ENCODE measurements at regions not wholly inside any gene's neighbourhood (a gene's known extent, or its start where the extent isn't known, plus 50 kb on each side); places are given as distances from the start of the nearest gene placed in this dataset.

DNA sequence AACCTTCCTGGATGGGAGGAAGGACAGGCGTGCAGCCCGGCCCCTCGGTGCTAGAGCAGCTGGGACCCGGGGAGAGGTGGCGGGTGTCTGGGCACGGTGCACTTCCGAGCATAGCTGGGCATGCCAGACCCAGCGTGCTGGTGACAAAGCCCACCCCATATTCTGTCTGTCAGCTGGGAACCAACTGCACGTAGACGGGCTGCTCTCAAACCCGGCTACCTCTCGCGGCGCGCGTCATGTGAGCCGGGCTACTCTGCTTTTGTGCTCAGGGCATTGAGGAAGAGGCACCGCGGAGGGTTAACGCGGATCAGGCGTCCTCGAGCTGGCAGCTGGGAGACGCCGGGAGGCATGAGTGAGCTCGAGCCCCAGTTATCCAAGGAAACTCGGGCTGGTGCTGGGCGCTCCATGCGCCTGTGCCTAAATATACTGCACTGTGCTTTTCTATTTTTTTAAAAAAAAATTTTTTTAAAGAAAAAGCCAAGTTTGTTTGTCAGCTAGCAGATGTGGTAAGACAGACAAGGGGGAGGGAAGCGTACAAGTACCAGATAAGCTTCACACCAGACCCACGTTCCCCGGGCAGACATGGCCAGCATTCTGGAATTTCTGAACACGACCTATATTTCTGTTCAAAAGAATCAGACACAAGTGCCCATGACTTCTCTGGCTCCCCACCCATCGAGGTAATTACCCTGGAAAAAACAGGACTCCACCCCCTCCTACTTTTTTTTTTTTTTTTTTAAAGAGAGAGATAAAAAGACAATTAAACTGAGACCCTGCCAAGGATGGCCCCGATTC lies 425.6 kb downstream of the SHANK2 start:
- Histone ChIP-seq H3K4me3 (ENCODE audit: low read depth in 2 of 2, low read length in 1 of 2) (peak overlapping the region in 1 of 2 experiments; percentile 25; a peak in 1 of 4 replicates), H3K27ac (ENCODE audit: low read depth in 2 of 2, low read length in 1 of 2) (no peak overlapping the region), H3K4me1 (ENCODE audit: control insufficient read depth in 1 of 2, insufficient read depth in 2 of 2, low read depth in 1 of 2, low read length in 1 of 2) (peaks cover 0 to 20% of the 10 kb centered on the region in 2 experiments; a peak in 1 of 4 replicates), H2AFZ (ENCODE audit: low read depth) (no peak overlapping the region), H3K9me3 (no peaks in the 10 kb centered on the region), H3K9ac (no peak overlapping the region), H3K4me2 (no peak overlapping the region), H3F3A (replicated peaks; ENCODE audit: insufficient read depth) (no peaks in the 10 kb centered on the region), H4K20me1 (ENCODE audit: insufficient read depth) (no peaks in the 10 kb centered on the region), H3K36me3 (replicated peaks in 1 of 2; ENCODE audit: control insufficient read depth in 1 of 2, insufficient read depth in 2 of 2, low read length in 1 of 2) (no peaks in the 10 kb centered on the region), H3K27me3 (ENCODE audit: insufficient read depth) (no peaks in the 10 kb centered on the region), H3K79me2 (ENCODE audit: insufficient read depth) (no peaks in the 10 kb centered on the region), H3K9me2 (no peaks in the 10 kb centered on the region)
- ChIA-PET CTCF (interaction anchor here (0.6 to 5.3 kb wide), 5 partner anchors 8 to 261 kb away, joined by 3 to 38 read pairs (median 4); no protein-coding TSS in a partner anchor), POLR2A (interaction anchor here (0.7 kb wide), 1 partner anchor 9 kb away, joined by 3 read pairs; no protein-coding TSS in a partner anchor)
- TF ChIP-seq, protein P1, sequence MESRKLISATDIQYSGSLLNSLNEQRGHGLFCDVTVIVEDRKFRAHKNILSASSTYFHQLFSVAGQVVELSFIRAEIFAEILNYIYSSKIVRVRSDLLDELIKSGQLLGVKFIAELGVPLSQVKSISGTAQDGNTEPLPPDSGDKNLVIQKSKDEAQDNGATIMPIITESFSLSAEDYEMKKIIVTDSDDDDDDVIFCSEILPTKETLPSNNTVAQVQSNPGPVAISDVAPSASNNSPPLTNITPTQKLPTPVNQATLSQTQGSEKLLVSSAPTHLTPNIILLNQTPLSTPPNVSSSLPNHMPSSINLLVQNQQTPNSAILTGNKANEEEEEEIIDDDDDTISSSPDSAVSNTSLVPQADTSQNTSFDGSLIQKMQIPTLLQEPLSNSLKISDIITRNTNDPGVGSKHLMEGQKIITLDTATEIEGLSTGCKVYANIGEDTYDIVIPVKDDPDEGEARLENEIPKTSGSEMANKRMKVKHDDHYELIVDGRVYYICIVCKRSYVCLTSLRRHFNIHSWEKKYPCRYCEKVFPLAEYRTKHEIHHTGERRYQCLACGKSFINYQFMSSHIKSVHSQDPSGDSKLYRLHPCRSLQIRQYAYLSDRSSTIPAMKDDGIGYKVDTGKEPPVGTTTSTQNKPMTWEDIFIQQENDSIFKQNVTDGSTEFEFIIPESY (IDR thresholded peaks at IDR 0.05; ENCODE audit: borderline replicate concordance, low read depth) = no peak
- TF ChIP-seq NRF1 (IDR thresholded peaks at IDR 0.05; ENCODE audit: low read depth, low read length) = no peak
- no peak for TF ChIP-seq EP300 (IDR thresholded peaks at IDR 0.05; ENCODE audit: borderline replicate concordance in 1 of 2, low read depth in 1 of 2, low read length in 1 of 2)
- no peak for TF ChIP-seq RFX5 (IDR thresholded peaks at IDR 0.05; ENCODE audit: low read length)
- no peak for TF ChIP-seq RAD21 (IDR thresholded peaks at IDR 0.05; ENCODE audit: low read length)
- TF ChIP-seq SIN3A (IDR thresholded peaks at IDR 0.05; ENCODE audit: borderline replicate concordance, low read depth, low read length) = no peak
- TF ChIP-seq FOSL2 (IDR thresholded peaks at IDR 0.05; ENCODE audit: borderline replicate concordance, low read depth) = no peak
- TF ChIP-seq, protein P2, sequence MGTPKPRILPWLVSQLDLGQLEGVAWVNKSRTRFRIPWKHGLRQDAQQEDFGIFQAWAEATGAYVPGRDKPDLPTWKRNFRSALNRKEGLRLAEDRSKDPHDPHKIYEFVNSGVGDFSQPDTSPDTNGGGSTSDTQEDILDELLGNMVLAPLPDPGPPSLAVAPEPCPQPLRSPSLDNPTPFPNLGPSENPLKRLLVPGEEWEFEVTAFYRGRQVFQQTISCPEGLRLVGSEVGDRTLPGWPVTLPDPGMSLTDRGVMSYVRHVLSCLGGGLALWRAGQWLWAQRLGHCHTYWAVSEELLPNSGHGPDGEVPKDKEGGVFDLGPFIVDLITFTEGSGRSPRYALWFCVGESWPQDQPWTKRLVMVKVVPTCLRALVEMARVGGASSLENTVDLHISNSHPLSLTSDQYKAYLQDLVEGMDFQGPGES (IDR thresholded peaks at IDR 0.05; ENCODE audit: low read depth, low read length) = no peak
- TF ChIP-seq MXI1 (IDR thresholded peaks at IDR 0.05; ENCODE audit: low read depth, low read length) = no peak
- TF ChIP-seq CHD2 (IDR thresholded peaks at IDR 0.05; ENCODE audit: low read length, partially characterized antibody) = no peak
- TF ChIP-seq TCF12 (IDR thresholded peaks at IDR 0.05) = no peak
- TF ChIP-seq GATA2 (CRISPR knock-in tag; IDR thresholded peaks at IDR 0.05) = no peak
- peak; percentile 83 for DNase-seq
- 15% methylated on average over 29 of the region's 35 CpGs for WGBS (ENCODE audit: low lambda C conversion rate)

DNA sequence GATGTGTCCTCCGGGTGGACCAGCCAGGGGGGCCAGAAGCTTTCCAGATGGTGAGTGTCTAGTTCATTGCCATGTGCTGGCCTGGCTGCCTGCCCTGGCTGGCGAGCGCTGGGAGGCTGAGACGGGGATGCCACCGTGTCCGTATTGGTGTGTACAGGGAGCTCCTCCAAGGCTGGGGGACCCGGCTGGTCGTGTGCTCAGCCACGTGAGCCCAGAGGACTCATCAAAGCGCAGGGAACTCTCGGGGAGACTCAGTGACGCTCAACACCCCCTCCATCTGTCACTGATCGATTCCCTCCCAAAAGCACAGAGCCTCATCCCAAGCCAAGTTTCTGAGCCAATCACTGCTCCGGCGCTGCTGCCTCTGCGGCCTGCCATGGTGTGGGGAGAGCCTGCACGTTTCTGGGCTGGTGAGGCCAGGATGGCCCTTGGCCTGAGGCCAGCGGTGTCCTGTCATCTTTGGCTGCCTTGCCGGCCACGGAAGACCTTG lies 423.7 kb downstream of the SHANK2 start:
- TF ChIP-seq FOSL2 (IDR thresholded peaks at IDR 0.05; ENCODE audit: borderline replicate concordance, low read depth) (no peak), NFIC (IDR thresholded peaks at IDR 0.05; ENCODE audit: borderline replicate concordance) (no peak), RAD21 (IDR thresholded peaks at IDR 0.05; ENCODE audit: low read length) (no peak), SMC3 (IDR thresholded peaks at IDR 0.05; ENCODE audit: low read depth, low read length) (no peak), RFX5 (IDR thresholded peaks at IDR 0.05; ENCODE audit: low read length) (no peak), RCOR1 (IDR thresholded peaks at IDR 0.05; ENCODE audit: low read length) (no peak), MEF2A (IDR thresholded peaks at IDR 0.05; ENCODE audit: borderline replicate concordance, low read depth) (no peak)
- TF ChIP-seq, protein P2 (IDR thresholded peaks at IDR 0.05; ENCODE audit: low read depth, low read length) = no peak
- peak; percentile 53 for DNase-seq
- H3K4me2 ChIP-seq = no peak overlapping the region
- POLR2A ChIA-PET = no interaction called here
- no peaks in the 10 kb centered on the region for H3K27me3 ChIP-seq (ENCODE audit: insufficient read depth)
- peaks cover 0 to 20% of the 10 kb centered on the region in 2 experiments; a peak in 1 of 4 replicates for H3K4me1 ChIP-seq (ENCODE audit: control insufficient read depth in 1 of 2, insufficient read depth in 2 of 2, low read depth in 1 of 2, low read length in 1 of 2)
- no peak overlapping the region for H3K4me3 ChIP-seq (ENCODE audit: low read depth in 2 of 2, low read length in 1 of 2)
- CTCF ChIA-PET = no interaction called here
- no peaks in the 10 kb centered on the region for H3K9me3 ChIP-seq
- 49% methylated on average over 16 of the region's 20 CpGs for WGBS (ENCODE audit: low lambda C conversion rate)
- H3K27ac ChIP-seq (ENCODE audit: low read depth in 2 of 2, low read length in 1 of 2) = no peak overlapping the region
- no peak overlapping the region for H3K9ac ChIP-seq
- no peak overlapping the region for H2AFZ ChIP-seq (ENCODE audit: low read depth)
- H3K9me2 ChIP-seq = no peaks in the 10 kb centered on the region
- no peaks in the 10 kb centered on the region for H4K20me1 ChIP-seq (ENCODE audit: insufficient read depth)
- H3F3A ChIP-seq (replicated peaks; ENCODE audit: insufficient read depth) = no peaks in the 10 kb centered on the region
- H3K79me2 ChIP-seq (ENCODE audit: insufficient read depth) = no peaks in the 10 kb centered on the region
- no peaks in the 10 kb centered on the region for H3K36me3 ChIP-seq (replicated peaks in 1 of 2; ENCODE audit: control insufficient read depth in 1 of 2, insufficient read depth in 2 of 2, low read length in 1 of 2)

Data from SK-N-SH (cell line).